BE2C (cell line): ENCODE measurements at regions not wholly inside any gene's neighbourhood (a gene's known extent, or its start where the extent isn't known, plus 50 kb on each side); places are given as distances from the start of the nearest gene placed in this dataset.

ENCODE experiments used
- DNase-seq: peaks from one replicate; pipeline ENCODE4 v3.0.0-alpha.2; 2020
- H3K27me3 ChIP-seq: fragments of 250-450 bp; sonication (Bioruptor Pico); 2 replicates; pipeline ENCODE4 v1.5.1; 2020; ENCODE audit warnings: mild to moderate bottlenecking
- H3K36me3 ChIP-seq: fragments of 250-450 bp; sonication (Bioruptor Pico); 2 replicates; pipeline ENCODE4 v1.5.1; 2020; ENCODE audit warnings: mild to moderate bottlenecking
- H3K4me1 ChIP-seq: fragments of 250-450 bp; sonication (Bioruptor Pico); 2 replicates; pipeline ENCODE4 v1.5.1; 2020
- H3K4me3 ChIP-seq: 2 replicates; pipeline ENCODE4 v1.5.1; 2011; ENCODE audit warnings: low read depth, low read length
- H3K9me3 ChIP-seq: fragments of 250-450 bp; sonication (Bioruptor Pico); 2 replicates; pipeline ENCODE4 v1.5.1; 2020
- CTCF ChIP-seq: IDR thresholded peaks from 2 replicates; pipeline ENCODE4 v1.5.1; 2012; ENCODE audit warnings: mild to moderate bottlenecking, low read depth, low read length

DNA sequence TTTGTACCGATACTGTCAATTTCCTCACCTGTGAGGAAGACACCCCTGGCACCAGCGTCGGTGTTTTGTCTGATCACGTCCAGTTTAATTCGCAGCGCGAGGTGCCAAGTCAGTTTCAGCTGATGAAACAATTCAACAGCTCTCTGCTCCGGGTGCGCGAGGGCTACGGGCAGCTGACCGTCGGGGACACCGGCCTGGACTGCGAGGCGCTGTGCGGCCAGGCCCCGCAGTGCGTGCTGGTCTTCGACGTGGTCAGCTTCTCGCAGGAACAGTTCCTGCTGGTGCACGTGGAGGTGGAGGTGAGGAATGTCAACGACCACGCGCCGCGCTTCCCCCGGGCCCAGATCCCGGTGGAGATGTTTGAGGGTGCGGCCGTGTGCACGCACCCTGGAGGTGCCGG, 171.5 kb downstream of the OLFM4 start:
- H3K36me3 ChIP-seq, result no peaks in the 10 kb centered on the region
- H3K27me3 ChIP-seq, result no peaks in the 10 kb centered on the region
- TF ChIP-seq CTCF, result no peak
- H3K4me3 ChIP-seq, result no peak overlapping the region
- peak; percentile 4 for DNase-seq
- no peaks in the 10 kb centered on the region for H3K9me3 ChIP-seq
- no peaks in the 10 kb centered on the region for H3K4me1 ChIP-seq

GRCh38 chr13:53200498-53201453, 172.2 kb downstream of the OLFM4 start:
- Histone ChIP-seq H3K9me3 (no peaks in the 10 kb centered on the region), H3K36me3 (no peaks in the 10 kb centered on the region), H3K4me3 (no peak overlapping the region), H3K4me1 (no peaks in the 10 kb centered on the region), H3K27me3 (no peaks in the 10 kb centered on the region)
- no peak for TF ChIP-seq CTCF
- peak; percentile 8 for DNase-seq

DNA sequence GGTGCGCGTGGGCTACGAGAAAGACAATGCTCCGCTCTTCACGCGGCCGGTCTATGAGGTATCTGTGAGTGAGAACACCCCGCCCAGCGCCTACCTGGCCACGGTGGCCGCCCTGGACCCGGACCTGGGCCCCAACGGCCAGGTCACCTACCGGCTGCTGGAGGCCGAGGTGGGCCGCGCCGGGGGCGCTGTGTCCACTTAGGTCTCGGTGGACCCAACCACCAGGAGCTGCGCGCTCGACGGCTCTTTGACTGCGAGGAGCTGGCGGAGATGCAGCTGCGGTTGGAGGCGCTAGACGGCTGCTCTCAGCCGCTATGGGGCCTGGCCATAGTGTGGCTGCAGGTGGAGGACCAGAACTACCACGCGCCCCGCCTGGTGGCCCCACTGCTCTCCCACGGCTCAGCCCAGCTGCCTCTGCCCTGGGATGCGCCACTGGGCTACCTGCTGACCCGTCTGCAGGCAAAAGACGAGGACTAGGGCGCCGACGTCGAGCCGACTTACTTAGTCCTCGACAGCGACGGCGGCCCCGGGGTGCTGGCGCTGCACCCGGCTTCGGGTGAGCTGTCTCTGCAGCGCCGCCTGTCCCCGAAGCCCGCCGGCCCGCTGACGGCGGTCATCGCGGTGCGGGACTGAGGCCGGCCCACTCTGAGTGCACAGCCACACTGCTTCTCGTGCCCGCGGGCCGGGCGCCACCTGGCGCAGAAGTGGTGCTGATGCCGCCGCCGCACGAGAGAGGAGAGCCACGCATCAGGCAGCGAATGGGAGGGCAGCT, 173.0 kb downstream of the OLFM4 start:
- Histone ChIP-seq H3K36me3 (no peaks in the 10 kb centered on the region), H3K27me3 (no peaks in the 10 kb centered on the region), H3K4me1 (no peaks in the 10 kb centered on the region), H3K9me3 (no peaks in the 10 kb centered on the region), H3K4me3 (no peak overlapping the region)
- peak; percentile 58 for DNase-seq
- TF ChIP-seq CTCF, result peak; percentile 38

GRCh38 chr13:53204598-53204997, 176.0 kb downstream of the OLFM4 start:
- Histone ChIP-seq H3K36me3 (no peaks in the 10 kb centered on the region), H3K9me3 (no peaks in the 10 kb centered on the region), H3K4me3 (no peak overlapping the region), H3K4me1 (no peaks in the 10 kb centered on the region), H3K27me3 (no peaks in the 10 kb centered on the region)
- no peak for DNase-seq
- no peak for TF ChIP-seq CTCF

DNA sequence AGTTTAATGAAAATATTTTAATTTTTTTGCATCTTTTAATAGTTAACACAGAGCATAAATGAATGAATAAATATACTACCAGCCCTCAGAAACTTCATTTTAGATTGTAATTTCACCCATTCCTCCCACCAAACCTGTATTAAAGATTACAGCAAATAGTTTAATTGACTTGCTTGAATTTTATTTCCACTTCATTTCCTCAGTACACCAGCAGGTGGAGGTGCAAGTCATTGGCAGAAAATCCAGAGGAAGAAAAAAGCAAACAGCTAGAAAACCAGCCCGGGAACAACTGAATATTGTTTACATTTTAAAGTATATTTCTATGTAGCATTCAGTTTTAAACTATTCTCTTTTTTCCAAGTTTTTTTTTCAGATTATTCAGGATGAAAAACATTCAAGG, 177.8 kb downstream of the OLFM4 start:
- DNase-seq, result no peak
- H3K27me3 ChIP-seq, result no peaks in the 10 kb centered on the region
- H3K4me3 ChIP-seq, result no peak overlapping the region
- H3K4me1 ChIP-seq, result no peaks in the 10 kb centered on the region
- TF ChIP-seq CTCF, result peak; percentile 34; the same call in 1 of the 2 replicates
- no peaks in the 10 kb centered on the region for H3K9me3 ChIP-seq
- no peaks in the 10 kb centered on the region for H3K36me3 ChIP-seq
